HFFc6 (cell line): ENCODE measurements at regions not wholly inside any gene's neighbourhood (a gene's known extent, or its start where the extent isn't known, plus 50 kb on each side); places are given as distances from the start of the nearest gene placed in this dataset.
"Not testable (repeated sequence)": the region's sequence is repeated elsewhere in the genome, so short reads cannot be mapped to it uniquely, and the experiment has no call there.

ENCODE experiments used
- DNase-seq: peaks from one replicate; pipeline ENCODE4 v3.0.0-alpha.2; 2018
- H3K27ac Mint-ChIP-seq: 2 replicates; pipeline ENCODE4 v1.8.0; 2020; ENCODE audit warnings: mild to moderate bottlenecking, mixed read lengths
- H3K27me3 Mint-ChIP-seq: 2 replicates; pipeline ENCODE4 v1.8.0; 2021; ENCODE audit warnings: mild to moderate bottlenecking, moderate library complexity, mixed read lengths; ENCODE audit not compliant: insufficient read depth
- H3K36me3 Mint-ChIP-seq: 2 replicates; pipeline ENCODE4 v1.8.0; 2021; ENCODE audit warnings: low read depth, mixed read lengths
- H3K4me1 Mint-ChIP-seq: 2 replicates; pipeline ENCODE4 v1.8.0; 2020; ENCODE audit warnings: low read depth, mixed read lengths
- H3K4me3 Mint-ChIP-seq: 2 replicates; pipeline ENCODE4 v1.8.0; 2020; ENCODE audit warnings: mild to moderate bottlenecking, moderate library complexity, mixed read lengths
- H3K9me3 Mint-ChIP-seq: 2 replicates; pipeline ENCODE4 v1.8.0; 2020; ENCODE audit warnings: mild to moderate bottlenecking, mixed read lengths
- CTCF ChIP-seq: fragments of 200-600 bp; sonication (generic); IDR thresholded peaks from 2 replicates; pipeline ENCODE4 v1.5.0; 2021; ENCODE audit warnings: antibody characterized with exemption, mild to moderate bottlenecking

- Mint-ChIP-seq H3K4me1 (no peaks in the 10 kb centered on the region), H3K4me3 (no peak overlapping the region), H3K27me3 (peaks cover 3% of the 10 kb centered on the region; the same call in 1 of the 2 replicates), H3K36me3 (no peaks in the 10 kb centered on the region), H3K9me3 (no peaks in the 10 kb centered on the region), H3K27ac (no peak overlapping the region)
- TF ChIP-seq CTCF = no peak
- no peak for DNase-seq
Measured at GRCh38 chrX:107325467-107325866, 119.1 kb downstream of the DNAAF6 start.

- no peaks in the 10 kb centered on the region for H3K9me3 Mint-ChIP-seq
- H3K27ac Mint-ChIP-seq = no peak overlapping the region
- no peak for DNase-seq
- no peak for TF ChIP-seq CTCF
- H3K27me3 Mint-ChIP-seq = peaks cover 2% of the 10 kb centered on the region; the same call in 1 of the 2 replicates
- no peaks in the 10 kb centered on the region for H3K36me3 Mint-ChIP-seq
- no peaks in the 10 kb centered on the region for H3K4me1 Mint-ChIP-seq
- H3K4me3 Mint-ChIP-seq = no peak overlapping the region; the same call in 1 of the 2 replicates
Measured at GRCh38 chrX:107348051-107348450, 101.4 kb upstream of the FRMPD3 start.

GRCh38 chrX:107348990-107349389 lies 100.5 kb upstream of the FRMPD3 start:
- H3K4me1 Mint-ChIP-seq = no peaks in the 10 kb centered on the region
- no peak overlapping the region for H3K27ac Mint-ChIP-seq
- no peaks in the 10 kb centered on the region for H3K36me3 Mint-ChIP-seq
- no peak overlapping the region for H3K4me3 Mint-ChIP-seq
- TF ChIP-seq CTCF = no peak
- H3K9me3 Mint-ChIP-seq = no peaks in the 10 kb centered on the region
- DNase-seq = no peak
- H3K27me3 Mint-ChIP-seq = peaks cover 2% of the 10 kb centered on the region; the same call in 1 of the 2 replicates

GRCh38 chrX:107355533-107355932 lies 93.9 kb upstream of the FRMPD3 start:
- no peaks in the 10 kb centered on the region for H3K36me3 Mint-ChIP-seq
- no peak overlapping the region for H3K27ac Mint-ChIP-seq

GRCh38 chrX:107360788-107361360 lies 88.6 kb upstream of the FRMPD3 start:
- H3K9me3 Mint-ChIP-seq = no peaks in the 10 kb centered on the region
- no peaks in the 10 kb centered on the region; the same call in 1 of the 2 replicates for H3K27me3 Mint-ChIP-seq
- H3K36me3 Mint-ChIP-seq = no peaks in the 10 kb centered on the region
- H3K4me3 Mint-ChIP-seq = no peak overlapping the region
- TF ChIP-seq CTCF = no peak
- H3K27ac Mint-ChIP-seq = no peak overlapping the region
- H3K4me1 Mint-ChIP-seq = no peaks in the 10 kb centered on the region
- no peak for DNase-seq

More at GRCh38 chrX:107355533-107355932, 93.9 kb upstream of the FRMPD3 start:
- Mint-ChIP-seq H3K4me3 (no peak overlapping the region), H3K27me3 (no peaks in the 10 kb centered on the region; the same call in 1 of the 2 replicates), H3K4me1 (no peaks in the 10 kb centered on the region), H3K9me3 (no peaks in the 10 kb centered on the region)
- no peak for DNase-seq
- TF ChIP-seq CTCF = no peak

GRCh38 chrX:107370185-107370584 lies 79.3 kb upstream of the FRMPD3 start:
- H3K4me1 Mint-ChIP-seq, H3K27ac Mint-ChIP-seq, H3K4me3 Mint-ChIP-seq: not testable (repeated sequence)

More at GRCh38 chrX:107370185-107370584, 79.3 kb upstream of the FRMPD3 start:
- H3K9me3 Mint-ChIP-seq, H3K36me3 Mint-ChIP-seq, DNase-seq, H3K27me3 Mint-ChIP-seq: not testable (repeated sequence)
